Right lobe of liver (tissue), 6 donors: ENCODE measurements at regions not wholly inside any gene's neighbourhood (a gene's known extent, or its start where the extent isn't known, plus 50 kb on each side); places are given as distances from the start of the nearest gene placed in this dataset.
A peak's percentile ranks its signal among the peaks of the same experiment; 100 is the strongest.

Experiments
- ATAC-seq, 4 donors: fragments of 200-7000 bp; cut with Tn5 transposase; one replicate each; pipeline ENCODE4 v1.9.1; 2020; ENCODE audit warnings: mild to moderate bottlenecking in 4 of 4, moderate library complexity in 4 of 4
- DNase-seq, 3 donors: peaks; one replicate each; pipeline ENCODE4 v3.0.0-alpha.2; 2020
- H3K27ac ChIP-seq, 3 donors: fragments of 200-600 bp; one replicate each; pipeline ENCODE4 v1.8.0; 2022
- H3K27me3 ChIP-seq, 2 donors: fragments of 200-600 bp; one replicate each; pipeline ENCODE4 v1.8.0; 2022
- H3K36me3 ChIP-seq, 4 donors: fragments of 200-600 bp; sonication (generic) in 1 of 4; one replicate each; pipeline versions ENCODE4 v1.5.1 to v1.8.0; 2017 to 2022; ENCODE audit warnings: control low read depth in 1 of 4
- H3K4me1 ChIP-seq, 4 donors: fragments of 200-600 bp; sonication (generic) in 1 of 4; one replicate each; pipeline versions ENCODE4 v1.5.1 to v1.8.0; 2017 to 2022; ENCODE audit warnings: control low read depth in 1 of 4
- H3K4me3 ChIP-seq, 3 donors: fragments of 200-600 bp; one replicate each; pipeline ENCODE4 v1.8.0; 2022
- H3K9me3 ChIP-seq, 4 donors: fragments of 200-600 bp; sonication (generic) in 1 of 4; one replicate each; pipeline versions ENCODE4 v1.5.1 to v1.8.0; 2017 to 2022; ENCODE audit warnings: control low read depth in 1 of 4
- CTCF ChIP-seq, 4 donors: fragments of 200-600 bp in 3 of 4; fragments of 450-650 bp in 1 of 4; IDR thresholded peaks; one replicate each; pipeline versions ENCODE4 v1.5.1 to v1.8.0; 2016 to 2022; ENCODE audit warnings: antibody characterized with exemption in 4 of 4, mild to moderate bottlenecking in 2 of 4
- POLR2A ChIP-seq: fragments of 450-650 bp; IDR thresholded peaks from one replicate; pipeline ENCODE4 v1.6.1; 2017; ENCODE audit warnings: antibody characterized with exemption, mild to moderate bottlenecking
- WGBS: methylation state at CpG from one replicate; pipeline ENCODE4 v1.1.6; 2018; ENCODE audit warnings: low coverage, low lambda C conversion rate; ENCODE audit not compliant: insufficient coverage; ENCODE audit errors: missing lambda C conversion rate; 5-methylcytosine and 5-hydroxymethylcytosine counted together
- intact Hi-C, 2 donors: fragments of 100-400 bp; cut with DNase I; formaldehyde crosslinking; loops; one replicate each; pipeline versions ENCODE4 v1.11.2 to v1.14.1; 2022
- donor health status: DM: no; HTN: yes; CAD: no.
- donor health status: DM: no; HTN: no; CAD: no.
- donor health status: DM: no; HTN: no; CAD: no.
- donor health status: DM: no; HTN: yes; CAD: no.
- donor health status: DM: no; HTN: yes; CAD: no.

DNA sequence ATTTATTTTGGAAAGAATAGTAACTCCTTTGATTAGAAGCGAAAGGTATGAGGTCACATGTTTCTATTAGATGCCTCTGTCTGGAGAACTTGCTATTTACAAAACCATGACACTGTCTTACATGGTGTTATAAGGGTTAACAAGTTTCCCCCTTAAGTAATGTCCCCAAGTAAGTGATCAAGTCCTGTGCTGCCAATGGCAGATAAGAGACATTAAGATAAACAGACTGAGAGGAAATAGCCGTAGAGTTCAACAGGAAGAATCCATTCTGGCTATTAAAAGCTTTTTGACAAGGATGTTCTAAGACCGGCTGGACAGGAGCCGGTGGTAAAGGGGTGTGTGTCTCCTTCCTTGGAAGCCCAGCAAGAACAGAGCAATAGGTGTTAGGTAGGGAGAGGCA is 257.5 kb downstream of the GADD45G start:
- WGBS: 43% methylated on average over 4 of the region's 4 CpGs
- Histone ChIP-seq H3K4me1 (no peaks in the 10 kb centered on the region), H3K27ac (no peak overlapping the region), H3K27me3 (no peaks in the 10 kb centered on the region), H3K4me3 (no peak overlapping the region), H3K36me3 (no peaks in the 10 kb centered on the region), H3K9me3 (no peaks in the 10 kb centered on the region)
- TF ChIP-seq CTCF (IDR thresholded peaks at IDR 0.05): no peak
- no peak for TF ChIP-seq POLR2A
- DNase-seq (no peak), ATAC-seq (peak in 3 of 4 donors; percentile 18 to 31 (median 27))
- intact Hi-C loops: no loop called here

DNA sequence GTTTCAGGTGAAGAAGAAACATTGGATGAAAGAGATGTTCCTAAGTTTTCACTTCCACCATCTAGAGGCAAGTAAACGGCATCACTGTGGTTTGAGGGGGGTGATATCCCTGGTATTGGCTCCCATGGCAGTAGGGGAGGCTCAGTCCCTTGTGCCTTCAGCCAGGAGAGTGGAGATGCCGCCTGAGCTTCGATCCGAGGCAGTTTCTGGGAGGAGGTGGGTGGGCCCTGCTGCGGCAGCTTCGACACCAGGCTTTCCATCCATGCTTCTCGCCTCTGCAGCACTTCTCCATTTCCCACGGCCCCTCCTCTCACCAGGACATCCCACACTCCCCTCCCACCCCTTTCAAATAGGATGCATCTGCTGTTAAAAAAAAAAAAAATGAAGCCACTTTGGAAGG is 258.3 kb downstream of the GADD45G start:
- TF ChIP-seq POLR2A: no peak
- no peak for TF ChIP-seq CTCF (IDR thresholded peaks at IDR 0.05)
- no peak for DNase-seq

GRCh38 chr9:89863837-89864236 is 259.0 kb downstream of the GADD45G start:
- Histone ChIP-seq H3K36me3 (no peaks in the 10 kb centered on the region), H3K27ac (no peak overlapping the region), H3K27me3 (no peaks in the 10 kb centered on the region), H3K4me3 (no peak overlapping the region), H3K9me3 (no peaks in the 10 kb centered on the region), H3K4me1 (no peaks in the 10 kb centered on the region)
- intact Hi-C loops: no loop called here
- DNase-seq: no peak
- WGBS: 75% methylated on average over 5 of the region's 6 CpGs
- no peak for ATAC-seq
- TF ChIP-seq CTCF (IDR thresholded peaks at IDR 0.05): no peak
- TF ChIP-seq POLR2A: no peak

More for the DNA sequence above, 258.3 kb downstream of the GADD45G start:
- no peak overlapping the region for H3K27ac ChIP-seq
- intact Hi-C loops: no loop called here
- no peaks in the 10 kb centered on the region for H3K36me3 ChIP-seq
- H3K4me1 ChIP-seq: no peaks in the 10 kb centered on the region
- 78% methylated on average over 4 of the region's 8 CpGs for WGBS
- H3K9me3 ChIP-seq: no peaks in the 10 kb centered on the region
- ATAC-seq: no peak
- H3K4me3 ChIP-seq: no peak overlapping the region
- no peaks in the 10 kb centered on the region for H3K27me3 ChIP-seq

GRCh38 chr9:89864257-89864656 is 259.4 kb downstream of the GADD45G start:
- H3K9me3 ChIP-seq: no peaks in the 10 kb centered on the region
- no peak overlapping the region for H3K27ac ChIP-seq
- DNase-seq (no peak), ATAC-seq (no peak)
- intact Hi-C loops: no loop called here
- WGBS: 100% methylated on average over 1 of the region's 5 CpGs
- H3K4me1 ChIP-seq: no peaks in the 10 kb centered on the region
- TF ChIP-seq POLR2A: no peak
- TF ChIP-seq CTCF (IDR thresholded peaks at IDR 0.05): no peak
- H3K4me3 ChIP-seq: no peak overlapping the region
- no peaks in the 10 kb centered on the region for H3K27me3 ChIP-seq
- H3K36me3 ChIP-seq: no peaks in the 10 kb centered on the region

GRCh38 chr9:89864731-89865130 is 259.9 kb downstream of the GADD45G start:
- intact Hi-C loops: no loop called here
- H3K27me3 ChIP-seq: no peaks in the 10 kb centered on the region

More at GRCh38 chr9:89864731-89865130, 259.9 kb downstream of the GADD45G start:
- Histone ChIP-seq H3K9me3 (no peaks in the 10 kb centered on the region), H3K27ac (no peak overlapping the region), H3K36me3 (no peaks in the 10 kb centered on the region), H3K4me3 (no peak overlapping the region), H3K4me1 (no peaks in the 10 kb centered on the region)
- TF ChIP-seq POLR2A: no peak
- TF ChIP-seq CTCF (IDR thresholded peaks at IDR 0.05): no peak
- WGBS: 100% methylated on average over 1 of the region's 4 CpGs
- DNase-seq (no peak), ATAC-seq (no peak)
